Smooth muscle cell (in vitro differentiated cells): ENCODE measurements at regions not wholly inside any gene's neighbourhood (a gene's known extent, or its start where the extent isn't known, plus 50 kb on each side); places are given as distances from the start of the nearest gene placed in this dataset.

Source experiments
- DNase-seq: peaks from one replicate; lab custom pipeline; 2025; ENCODE audit not compliant: unreplicated experiment; lab: John Stamatoyannopoulos, UW
- H2AFZ ChIP-seq: fragments of 200-600 bp; sonication (generic); 2 replicates; pipeline ENCODE4 v1.6.0; 2016; ENCODE audit warnings: antibody characterized with exemption, low read depth, mild to moderate bottlenecking
- H3F3A ChIP-seq: fragments of 200-600 bp; sonication (generic); 2 replicates; pipeline ENCODE4 v1.6.0; 2017; ENCODE audit warnings: antibody characterized with exemption, low read depth
- H3K27ac ChIP-seq: fragments of 200-600 bp; sonication (generic); 2 replicates; pipeline ENCODE4 v1.5.1; 2016; ENCODE audit warnings: low read depth, mild to moderate bottlenecking
- H3K27me3 ChIP-seq: fragments of 200-600 bp; sonication (generic); 2 replicates; pipeline ENCODE4 v1.6.1; 2016; ENCODE audit warnings: low read depth, mild to moderate bottlenecking
- H3K36me3 ChIP-seq: fragments of 200-600 bp; sonication (generic); 2 replicates; pipeline ENCODE4 v1.5.1; 2016; ENCODE audit warnings: low read depth
- H3K4me1 ChIP-seq: fragments of 200-600 bp; sonication (generic); 2 replicates; pipeline ENCODE4 v1.5.1; 2016; ENCODE audit warnings: low read depth
- H3K4me2 ChIP-seq: fragments of 200-600 bp; sonication (generic); 2 replicates; pipeline ENCODE4 v1.6.0; 2016; ENCODE audit warnings: mild to moderate bottlenecking
- H3K4me3 ChIP-seq: fragments of 200-600 bp; sonication (generic); 2 replicates; pipeline ENCODE4 v1.5.1; 2016; ENCODE audit warnings: mild to moderate bottlenecking
- H3K79me2 ChIP-seq: fragments of 200-600 bp; sonication (generic); 2 replicates; pipeline ENCODE4 v1.6.0; 2016; ENCODE audit warnings: low read depth, mild to moderate bottlenecking
- H3K9ac ChIP-seq: fragments of 200-600 bp; sonication (generic); 2 replicates; pipeline ENCODE4 v1.6.0; 2016; ENCODE audit warnings: low read depth
- H3K9me3 ChIP-seq: fragments of 200-600 bp; sonication (generic); replicated peaks from 2 replicates; pipeline ENCODE4 v1.5.1; 2016; ENCODE audit warnings: low read depth
- H4K20me1 ChIP-seq: fragments of 200-600 bp; sonication (generic); 2 replicates; pipeline ENCODE4 v1.6.0; 2016; ENCODE audit warnings: low read depth
- CTCF ChIP-seq: fragments of 200-600 bp; sonication (generic); IDR thresholded peaks from 2 replicates; pipeline ENCODE4 v1.5.1; 2017; ENCODE audit warnings: borderline replicate concordance, mild to moderate bottlenecking, antibody characterized with exemption; ENCODE audit not compliant: insufficient read depth, poor library complexity, severe bottlenecking
- WGBS: methylation state at CpG from one replicate; pipeline ENCODE4 v1.1.7; 2016; ENCODE audit warnings: low lambda C conversion rate; 5-methylcytosine and 5-hydroxymethylcytosine counted together

DNA sequence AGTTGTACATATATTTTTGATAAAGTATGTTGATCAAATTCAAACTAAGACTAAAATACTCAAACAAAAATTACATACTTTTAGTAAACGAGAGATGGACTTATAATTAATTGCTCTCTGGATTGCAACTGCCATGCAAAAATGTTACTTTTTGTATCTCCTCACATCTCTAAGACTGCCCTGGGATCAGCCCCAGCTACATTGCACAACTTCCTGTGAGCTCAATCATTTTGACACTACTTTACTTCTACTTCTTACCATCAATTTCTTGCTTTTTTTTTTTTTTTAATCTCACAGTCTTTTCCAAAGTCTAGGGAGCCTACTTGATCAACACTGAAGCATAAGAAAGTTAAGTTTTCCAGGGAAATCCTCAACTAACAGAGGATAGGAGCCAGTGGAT lies 506.0 kb upstream of the CDH10 start:
- no peak overlapping the region for H3K4me3 ChIP-seq
- no peak overlapping the region for H2AFZ ChIP-seq
- H3K27me3 ChIP-seq: no peaks in the 10 kb centered on the region
- H3K79me2 ChIP-seq: no peaks in the 10 kb centered on the region
- no peaks in the 10 kb centered on the region for H3F3A ChIP-seq
- no peak for DNase-seq
- TF ChIP-seq CTCF: no peak
- H3K9me3 ChIP-seq: no peaks in the 10 kb centered on the region
- no peaks in the 10 kb centered on the region for H4K20me1 ChIP-seq
- H3K27ac ChIP-seq: no peak overlapping the region
- H3K9ac ChIP-seq: no peak overlapping the region
- WGBS: 95% methylated on average over 1 of the region's 1 CpG
- H3K4me2 ChIP-seq: no peak overlapping the region
- H3K36me3 ChIP-seq: no peaks in the 10 kb centered on the region
- no peaks in the 10 kb centered on the region for H3K4me1 ChIP-seq

GRCh38 chr5:25128606-25129005 lies 483.8 kb upstream of the CDH10 start:
- Histone ChIP-seq H2AFZ (no peak overlapping the region), H3K79me2 (no peaks in the 10 kb centered on the region), H3K27me3 (no peaks in the 10 kb centered on the region), H3K4me1 (no peaks in the 10 kb centered on the region), H3K4me2 (no peak overlapping the region), H3F3A (no peaks in the 10 kb centered on the region), H3K9me3 (no peaks in the 10 kb centered on the region), H3K27ac (no peak overlapping the region), H4K20me1 (no peaks in the 10 kb centered on the region), H3K9ac (no peak overlapping the region), H3K4me3 (no peak overlapping the region), H3K36me3 (no peaks in the 10 kb centered on the region)
- 90% methylated on average over 4 of the region's 4 CpGs for WGBS
- no peak for TF ChIP-seq CTCF
- DNase-seq: no peak

DNA sequence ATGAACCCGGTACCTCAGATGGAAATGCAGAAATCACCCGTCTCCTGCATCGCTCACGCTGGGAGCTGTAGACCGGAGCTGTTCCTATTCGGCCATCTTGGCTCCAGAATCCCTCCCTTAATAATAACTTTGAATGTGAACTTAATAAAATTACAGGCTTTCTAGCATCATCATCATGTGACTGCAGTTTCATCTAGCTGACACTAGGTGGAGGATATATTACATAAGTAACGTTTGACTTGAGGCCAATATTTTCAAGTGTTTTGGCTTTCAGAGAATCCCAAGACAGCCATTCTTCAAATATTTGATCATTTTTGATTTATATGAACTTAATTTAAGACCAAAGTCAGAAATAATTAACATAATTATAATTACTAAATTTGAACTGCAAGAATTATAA lies 474.9 kb upstream of the CDH10 start:
- Histone ChIP-seq H3K9ac (no peak overlapping the region), H3K36me3 (no peaks in the 10 kb centered on the region), H3K27me3 (no peaks in the 10 kb centered on the region), H2AFZ (no peak overlapping the region), H3K4me1 (no peaks in the 10 kb centered on the region), H4K20me1 (no peaks in the 10 kb centered on the region), H3K4me3 (no peak overlapping the region), H3K9me3 (no peaks in the 10 kb centered on the region), H3K4me2 (no peak overlapping the region), H3K79me2 (no peaks in the 10 kb centered on the region), H3K27ac (no peak overlapping the region), H3F3A (no peaks in the 10 kb centered on the region)
- DNase-seq: no peak
- 81% methylated on average over 7 of the region's 7 CpGs for WGBS
- TF ChIP-seq CTCF: peak; percentile 67

GRCh38 chr5:25107853-25108252 lies 463.1 kb upstream of the CDH10 start:
- TF ChIP-seq CTCF: no peak
- no peak overlapping the region for H3K9ac ChIP-seq
- H3K9me3 ChIP-seq: no peaks in the 10 kb centered on the region
- no peak overlapping the region for H3K4me3 ChIP-seq
- no peaks in the 10 kb centered on the region for H3K36me3 ChIP-seq
- no peak for DNase-seq
- no peak overlapping the region for H3K4me2 ChIP-seq
- no peaks in the 10 kb centered on the region for H3K79me2 ChIP-seq
- H3K27me3 ChIP-seq: no peaks in the 10 kb centered on the region
- no peaks in the 10 kb centered on the region for H4K20me1 ChIP-seq
- no peaks in the 10 kb centered on the region for H3F3A ChIP-seq
- peak overlapping the region; percentile 5 for H2AFZ ChIP-seq
- no peak overlapping the region for H3K27ac ChIP-seq
- H3K4me1 ChIP-seq: no peaks in the 10 kb centered on the region
- WGBS: 57% methylated on average over 4 of the region's 4 CpGs
